ENCODE measurements at regions not wholly inside any gene's neighbourhood (a gene's known extent, or its start where the extent isn't known, plus 50 kb on each side); places are given as distances from the start of the nearest gene placed in this dataset.

- TF ChIP-seq CTCF (IDR thresholded peaks at IDR 0.05; ENCODE audit: insufficient read depth, low read depth, low read length) (no peak), EZH2 (IDR thresholded peaks at IDR 0.05; ENCODE audit: insufficient read depth, low read length) (no peak)
Measured at GRCh38 chr11:122404571-122404970, 251.0 kb upstream of the UBASH3B start.

Measured in astrocyte (in vitro differentiated cells and primary cell).